Prostate gland (tissue), 2 donors: ENCODE measurements at regions not wholly inside any gene's neighbourhood (a gene's known extent, or its start where the extent isn't known, plus 50 kb on each side); places are given as distances from the start of the nearest gene placed in this dataset.

Experiments
- DNase-seq: peaks from one replicate; pipeline ENCODE4 v3.0.0-alpha.2; 2019; ENCODE audit warnings: low spot score
- H3K27ac ChIP-seq, 2 donors: fragments of 200-600 bp; sonication (generic); 2 replicates each; pipeline ENCODE4 v1.5.1; 2017 to 2019
- H3K27me3 ChIP-seq: fragments of 200-600 bp; sonication (generic); replicated peaks from 2 replicates; pipeline ENCODE4 v1.5.1; 2019; ENCODE audit not compliant: insufficient read depth
- H3K36me3 ChIP-seq, 2 donors: fragments of 200-600 bp; sonication (generic); 1 replicate in 1 of 2; 2 replicates in 1 of 2; pipeline versions ENCODE4 v1.5.1 to v1.8.1; 2017 to 2019
- H3K4me1 ChIP-seq: fragments of 200-600 bp; sonication (generic); replicated peaks from 2 replicates; pipeline ENCODE4 v1.5.1; 2019
- H3K4me3 ChIP-seq, 2 donors: fragments of 200-600 bp; sonication (generic); 2 replicates each; pipeline ENCODE4 v1.5.1; 2017 to 2019
- H3K9me3 ChIP-seq: fragments of 200-600 bp; sonication (generic); 2 replicates; pipeline ENCODE4 v1.5.1; 2017
- CTCF ChIP-seq, 4 experiments: fragments of 200-600 bp in 2 of 4; fragments of 450-650 bp in 2 of 4; sonication (generic) in 2 of 4; IDR thresholded peaks; 1 replicate in 3 of 4; 2 replicates in 1 of 4; pipeline ENCODE4 v1.5.1; 2016 to 2019; ENCODE audit warnings: antibody characterized with exemption in 4 of 4, mild to moderate bottlenecking in 2 of 4, moderate library complexity in 2 of 4
- POLR2A ChIP-seq: fragments of 450-650 bp; IDR thresholded peaks from one replicate; pipeline ENCODE4 v1.6.1; 2016; ENCODE audit warnings: antibody characterized with exemption, mild to moderate bottlenecking
- POLR2AphosphoS5 ChIP-seq: sonication (generic); formaldehyde crosslinking; IDR thresholded peaks from one replicate; pipeline ENCODE4 v1.6.1; 2017; ENCODE audit warnings: antibody characterized with exemption
- WGBS: methylation state at CpG from one replicate; pipeline ENCODE4 v1.1.5; 2018; 5-methylcytosine and 5-hydroxymethylcytosine counted together
- intact Hi-C: fragments of 100-400 bp; cut with DNase I; formaldehyde crosslinking; loops from one replicate; pipeline ENCODE4 v1.14.2; 2022

GRCh38 chr4:170242471-170242870, 152.7 kb upstream of the AADAT start:
- TF ChIP-seq POLR2AphosphoS5 (no peak), POLR2A (no peak), CTCF (IDR thresholded peaks at IDR 0.05) (no peak)
- H3K4me3 ChIP-seq, result no peak overlapping the region
- intact Hi-C loops, result no loop called here
- no peak overlapping the region for H3K27ac ChIP-seq
- no peaks in the 10 kb centered on the region for H3K9me3 ChIP-seq
- no peaks in the 10 kb centered on the region for H3K27me3 ChIP-seq
- no peaks in the 10 kb centered on the region for H3K36me3 ChIP-seq
- DNase-seq, result no peak
- H3K4me1 ChIP-seq, result no peaks in the 10 kb centered on the region

- 69% methylated on average over 3 of the region's 3 CpGs for whole genome bisulfite sequencing
- H3K36me3 ChIP-seq, result no peaks in the 10 kb centered on the region
- peaks cover 2% of the 10 kb centered on the region for H3K27me3 ChIP-seq
- no peaks in the 10 kb centered on the region for H3K4me1 ChIP-seq
- intact Hi-C loops, result no loop called here
- H3K27ac ChIP-seq, result no peak overlapping the region
- H3K4me3 ChIP-seq, result no peak overlapping the region
- H3K9me3 ChIP-seq, result no peaks in the 10 kb centered on the region
- TF ChIP-seq POLR2A (no peak), CTCF (IDR thresholded peaks at IDR 0.05) (no peak), POLR2AphosphoS5 (no peak)
- DNase-seq, result no peak
These were observed 145.0 kb upstream of the AADAT start for GRCh38 chr4:170234800-170235199.

- TF ChIP-seq POLR2AphosphoS5, result no peak
- no peak for TF ChIP-seq POLR2A
- no peak for TF ChIP-seq CTCF (IDR thresholded peaks at IDR 0.05)
- no peak overlapping the region for H3K4me3 ChIP-seq
- whole genome bisulfite sequencing, result 77% methylated on average over 1 of the region's 1 CpG
- no peaks in the 10 kb centered on the region for H3K4me1 ChIP-seq
- no peaks in the 10 kb centered on the region for H3K36me3 ChIP-seq
- peaks cover 2% of the 10 kb centered on the region for H3K27me3 ChIP-seq
- intact Hi-C loops, result no loop called here
- no peaks in the 10 kb centered on the region for H3K9me3 ChIP-seq
- H3K27ac ChIP-seq, result no peak overlapping the region
- DNase-seq, result no peak
These were observed 141.6 kb upstream of the AADAT start for GRCh38 chr4:170231377-170231776.

GRCh38 chr4:170230242-170230641, 140.5 kb upstream of the AADAT start:
- Histone ChIP-seq H3K4me3 (no peak overlapping the region), H3K27me3 (peaks cover 2% of the 10 kb centered on the region), H3K9me3 (no peaks in the 10 kb centered on the region), H3K4me1 (no peaks in the 10 kb centered on the region), H3K36me3 (no peaks in the 10 kb centered on the region), H3K27ac (no peak overlapping the region)
- intact Hi-C loops, result no loop called here
- no peak for DNase-seq
- TF ChIP-seq POLR2AphosphoS5 (no peak), CTCF (IDR thresholded peaks at IDR 0.05) (no peak), POLR2A (no peak)
- 60% methylated on average over 5 of the region's 5 CpGs for WGBS

GRCh38 chr4:170229006-170229405, 139.2 kb upstream of the AADAT start:
- no peak overlapping the region for H3K4me3 ChIP-seq
- H3K9me3 ChIP-seq, result no peaks in the 10 kb centered on the region
- no peaks in the 10 kb centered on the region for H3K36me3 ChIP-seq
- intact Hi-C loops, result no loop called here
- 5% methylated on average over 1 of the region's 1 CpG for WGBS
- TF ChIP-seq POLR2AphosphoS5, result no peak
- TF ChIP-seq POLR2A, result no peak
- no peak for TF ChIP-seq CTCF (IDR thresholded peaks at IDR 0.05)
- H3K27ac ChIP-seq, result no peak overlapping the region
- peaks cover 2% of the 10 kb centered on the region for H3K27me3 ChIP-seq
- H3K4me1 ChIP-seq, result no peaks in the 10 kb centered on the region
- DNase-seq, result no peak
